ENCODE measurements at regions not wholly inside any gene's neighbourhood (a gene's known extent, or its start where the extent isn't known, plus 50 kb on each side); places are given as distances from the start of the nearest gene placed in this dataset.

- TF ChIP-seq, protein P1, sequence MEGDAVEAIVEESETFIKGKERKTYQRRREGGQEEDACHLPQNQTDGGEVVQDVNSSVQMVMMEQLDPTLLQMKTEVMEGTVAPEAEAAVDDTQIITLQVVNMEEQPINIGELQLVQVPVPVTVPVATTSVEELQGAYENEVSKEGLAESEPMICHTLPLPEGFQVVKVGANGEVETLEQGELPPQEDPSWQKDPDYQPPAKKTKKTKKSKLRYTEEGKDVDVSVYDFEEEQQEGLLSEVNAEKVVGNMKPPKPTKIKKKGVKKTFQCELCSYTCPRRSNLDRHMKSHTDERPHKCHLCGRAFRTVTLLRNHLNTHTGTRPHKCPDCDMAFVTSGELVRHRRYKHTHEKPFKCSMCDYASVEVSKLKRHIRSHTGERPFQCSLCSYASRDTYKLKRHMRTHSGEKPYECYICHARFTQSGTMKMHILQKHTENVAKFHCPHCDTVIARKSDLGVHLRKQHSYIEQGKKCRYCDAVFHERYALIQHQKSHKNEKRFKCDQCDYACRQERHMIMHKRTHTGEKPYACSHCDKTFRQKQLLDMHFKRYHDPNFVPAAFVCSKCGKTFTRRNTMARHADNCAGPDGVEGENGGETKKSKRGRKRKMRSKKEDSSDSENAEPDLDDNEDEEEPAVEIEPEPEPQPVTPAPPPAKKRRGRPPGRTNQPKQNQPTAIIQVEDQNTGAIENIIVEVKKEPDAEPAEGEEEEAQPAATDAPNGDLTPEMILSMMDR (IDR thresholded peaks at IDR 0.05; ENCODE audit: low read depth, low read length): no peak
- H3K4me3 ChIP-seq (ENCODE audit: low read depth, low read length): no peak overlapping the region
These were observed 215.3 kb downstream of the ABCC12 start for GRCh38 chr16:47940466-47940865.

DNA sequence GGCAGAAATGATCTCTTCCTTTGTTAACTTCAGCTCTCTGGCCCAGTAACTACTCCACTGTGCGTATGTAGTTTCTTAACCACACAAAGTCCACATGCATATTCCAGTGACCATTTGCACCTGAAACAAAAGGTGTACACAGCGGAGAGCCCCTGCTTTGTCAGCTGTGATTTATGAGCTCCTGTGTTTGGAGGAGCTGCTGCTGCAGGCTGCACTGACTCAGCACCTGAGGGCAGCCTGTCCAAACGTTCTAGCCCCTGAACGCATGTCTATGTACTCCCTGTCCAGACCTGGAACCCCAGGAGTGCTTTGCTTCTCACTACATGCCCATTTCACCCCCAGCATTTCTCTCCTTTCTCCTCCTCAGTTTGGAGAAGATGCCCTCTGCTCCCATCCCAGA, 216.1 kb downstream of the ABCC12 start:
- no peak overlapping the region for H3K4me3 ChIP-seq (ENCODE audit: low read depth, low read length)
- TF ChIP-seq, protein P1 (IDR thresholded peaks at IDR 0.05; ENCODE audit: low read depth, low read length): no peak

GRCh38 chr16:47938272-47938671, 217.5 kb downstream of the ABCC12 start:
- TF ChIP-seq, protein P1 (IDR thresholded peaks at IDR 0.05; ENCODE audit: low read depth, low read length): no peak

GRCh38 chr16:47928008-47928407, 227.8 kb downstream of the ABCC12 start:
- TF ChIP-seq, protein P1 (IDR thresholded peaks at IDR 0.05; ENCODE audit: low read depth, low read length): no peak
- H3K4me3 ChIP-seq (ENCODE audit: low read depth, low read length): no peak overlapping the region

More at GRCh38 chr16:47938272-47938671, 217.5 kb downstream of the ABCC12 start:
- no peak overlapping the region for H3K4me3 ChIP-seq (ENCODE audit: low read depth, low read length)

- H3K4me3 ChIP-seq (ENCODE audit: low read depth, low read length): no peak overlapping the region
- TF ChIP-seq, protein P1 (IDR thresholded peaks at IDR 0.05; ENCODE audit: low read depth, low read length): no peak
These were observed 228.5 kb downstream of the ABCC12 start for GRCh38 chr16:47927330-47927729.

GRCh38 chr16:47925811-47926460, 229.9 kb downstream of the ABCC12 start:
- no peak overlapping the region for H3K4me3 ChIP-seq (ENCODE audit: low read depth, low read length)
- TF ChIP-seq, protein P1 (IDR thresholded peaks at IDR 0.05; ENCODE audit: low read depth, low read length): no peak

DNA sequence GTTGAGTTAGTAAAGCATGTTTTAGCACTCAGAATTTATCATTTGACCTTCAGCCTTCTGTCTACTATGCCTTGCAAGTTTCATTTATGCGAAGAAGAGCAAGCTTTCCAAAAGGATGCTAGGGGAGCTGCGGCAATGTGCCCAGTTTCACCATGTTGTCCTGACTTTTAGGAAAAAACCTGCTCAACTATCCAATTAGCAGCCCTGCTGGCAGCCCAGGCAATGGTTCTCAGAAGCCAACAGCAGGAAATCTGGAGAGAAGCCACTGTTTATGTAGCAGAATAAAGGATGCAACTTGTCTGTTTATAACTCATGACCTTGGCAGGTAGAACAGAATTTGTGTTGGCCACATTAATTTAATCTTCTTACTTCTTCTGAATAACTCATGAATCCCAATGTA, 230.8 kb downstream of the ABCC12 start:
- TF ChIP-seq, protein P1 (IDR thresholded peaks at IDR 0.05; ENCODE audit: low read depth, low read length): no peak
- no peak overlapping the region for H3K4me3 ChIP-seq (ENCODE audit: low read depth, low read length)
